ENCODE measurements at regions not wholly inside any gene's neighbourhood (a gene's known extent, or its start where the extent isn't known, plus 50 kb on each side); places are given as distances from the start of the nearest gene placed in this dataset.

DNA sequence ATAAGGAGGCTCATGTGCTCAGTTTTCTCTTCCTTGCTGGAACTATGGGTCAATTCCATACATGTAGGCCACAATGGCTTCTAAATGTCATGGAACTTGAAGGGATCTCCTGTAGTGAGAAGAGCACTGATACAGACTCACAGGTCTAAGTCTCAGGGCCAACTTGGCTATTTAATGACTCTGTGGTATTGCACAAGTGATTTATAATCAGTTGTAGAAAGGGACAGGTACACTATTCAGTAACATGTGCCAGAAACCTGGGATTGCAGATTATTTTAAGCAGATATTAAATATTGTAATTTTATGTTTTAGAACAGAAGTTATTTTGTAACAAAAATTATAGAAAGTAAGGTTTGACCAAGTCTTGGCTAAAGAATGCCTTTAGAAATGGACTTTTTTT lies 241.5 kb upstream of the PIK3R1 start:
- no peak for ATAC-seq (ENCODE audit: poor library complexity)
- H3K36me3 ChIP-seq (ENCODE audit: insufficient read depth, low read length), result no peaks in the 10 kb centered on the region
- POLR2A ChIA-PET, result no interaction called here
- no peaks in the 10 kb centered on the region for H3K27me3 ChIP-seq (ENCODE audit: control insufficient read depth in 1 of 2, insufficient read depth in 2 of 2, low read length in 2 of 2)
- Mint-ChIP-seq H3K9me3 (no peaks in the 10 kb centered on the region), H3K36me3 (ENCODE audit: low read depth) (no peaks in the 10 kb centered on the region), H3K27me3 (no peaks in the 10 kb centered on the region), H3K27ac (no peak overlapping the region), H3K4me1 (ENCODE audit: low read depth) (no peaks in the 10 kb centered on the region), H3K4me3 (no peak overlapping the region)
- CTCF ChIA-PET, result no interaction called here
- H3K27ac ChIP-seq (ENCODE audit: low read depth in 1 of 2, low read length in 2 of 2), result no peak overlapping the region
- no peak for DNase-seq
- intact Hi-C loops (cut with DNase I, micrococcal nuclease), result no loop called here
- no peaks in the 10 kb centered on the region for H3K4me1 ChIP-seq (ENCODE audit: insufficient read depth, low read length)
- no peaks in the 10 kb centered on the region for H3K9me3 ChIP-seq (ENCODE audit: control insufficient read depth in 1 of 2, insufficient read depth in 1 of 2, low read length in 2 of 2)
- TF ChIP-seq, protein P1, sequence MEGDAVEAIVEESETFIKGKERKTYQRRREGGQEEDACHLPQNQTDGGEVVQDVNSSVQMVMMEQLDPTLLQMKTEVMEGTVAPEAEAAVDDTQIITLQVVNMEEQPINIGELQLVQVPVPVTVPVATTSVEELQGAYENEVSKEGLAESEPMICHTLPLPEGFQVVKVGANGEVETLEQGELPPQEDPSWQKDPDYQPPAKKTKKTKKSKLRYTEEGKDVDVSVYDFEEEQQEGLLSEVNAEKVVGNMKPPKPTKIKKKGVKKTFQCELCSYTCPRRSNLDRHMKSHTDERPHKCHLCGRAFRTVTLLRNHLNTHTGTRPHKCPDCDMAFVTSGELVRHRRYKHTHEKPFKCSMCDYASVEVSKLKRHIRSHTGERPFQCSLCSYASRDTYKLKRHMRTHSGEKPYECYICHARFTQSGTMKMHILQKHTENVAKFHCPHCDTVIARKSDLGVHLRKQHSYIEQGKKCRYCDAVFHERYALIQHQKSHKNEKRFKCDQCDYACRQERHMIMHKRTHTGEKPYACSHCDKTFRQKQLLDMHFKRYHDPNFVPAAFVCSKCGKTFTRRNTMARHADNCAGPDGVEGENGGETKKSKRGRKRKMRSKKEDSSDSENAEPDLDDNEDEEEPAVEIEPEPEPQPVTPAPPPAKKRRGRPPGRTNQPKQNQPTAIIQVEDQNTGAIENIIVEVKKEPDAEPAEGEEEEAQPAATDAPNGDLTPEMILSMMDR (IDR thresholded peaks at IDR 0.05), result no peak
- H3K4me3 ChIP-seq (ENCODE audit: low read length), result no peak overlapping the region

DNA sequence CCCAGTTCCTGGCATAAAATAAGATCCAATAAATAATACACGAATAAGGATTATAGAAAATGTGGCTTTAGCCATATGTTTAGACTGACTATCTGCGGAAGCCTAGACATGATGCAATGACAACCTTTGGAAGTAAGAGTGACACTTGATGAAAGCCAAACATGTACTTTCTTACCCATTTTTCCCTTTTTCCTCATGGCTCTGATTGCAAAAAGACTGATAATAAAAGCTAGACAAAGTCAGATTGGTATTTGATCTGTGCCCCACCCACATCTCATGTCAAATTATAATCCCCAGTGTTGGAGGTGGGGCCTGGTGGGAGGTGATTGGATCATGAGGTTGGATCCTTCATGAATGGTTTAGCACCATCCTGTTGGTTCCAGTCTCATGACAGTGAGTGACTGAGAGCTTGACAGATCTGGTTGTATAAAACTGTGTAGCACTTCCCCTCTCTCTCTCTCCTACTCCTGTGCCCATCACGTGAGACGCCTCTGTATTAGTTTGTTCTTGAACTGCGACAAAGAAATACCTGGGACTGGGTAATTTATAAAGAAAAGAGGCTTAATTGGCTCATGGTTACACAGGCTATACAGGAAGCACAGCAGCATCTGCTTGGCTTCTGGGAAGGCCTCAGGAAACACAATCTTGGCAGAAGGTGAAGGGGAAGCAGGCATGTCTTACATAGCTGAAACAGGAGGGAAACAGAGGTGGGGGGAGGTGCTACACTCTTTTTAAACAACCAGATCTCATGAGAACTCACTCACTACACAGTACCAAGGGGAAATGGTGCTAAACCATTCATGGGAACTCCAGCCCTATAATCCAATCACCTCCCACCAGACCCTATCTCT lies 243.4 kb upstream of the PIK3R1 start:
- H3K27me3 Mint-ChIP-seq, result no peaks in the 10 kb centered on the region
- no peaks in the 10 kb centered on the region for H3K4me1 Mint-ChIP-seq (ENCODE audit: low read depth)
- no peaks in the 10 kb centered on the region for H3K9me3 Mint-ChIP-seq
- no peak overlapping the region for H3K27ac Mint-ChIP-seq
- Histone ChIP-seq H3K27ac (ENCODE audit: low read depth in 1 of 2, low read length in 2 of 2) (no peak overlapping the region), H3K4me1 (ENCODE audit: insufficient read depth, low read length) (no peaks in the 10 kb centered on the region), H3K27me3 (ENCODE audit: control insufficient read depth in 1 of 2, insufficient read depth in 2 of 2, low read length in 2 of 2) (no peaks in the 10 kb centered on the region), H3K9me3 (ENCODE audit: control insufficient read depth in 1 of 2, insufficient read depth in 1 of 2, low read length in 2 of 2) (no peaks in the 10 kb centered on the region), H3K36me3 (ENCODE audit: insufficient read depth, low read length) (no peaks in the 10 kb centered on the region), H3K4me3 (ENCODE audit: low read length) (no peak overlapping the region)
- no peak for ATAC-seq (ENCODE audit: poor library complexity)
- CTCF ChIA-PET, result no interaction called here
- H3K4me3 Mint-ChIP-seq, result no peak overlapping the region
- H3K36me3 Mint-ChIP-seq (ENCODE audit: low read depth), result no peaks in the 10 kb centered on the region
- POLR2A ChIA-PET, result no interaction called here
- TF ChIP-seq, protein P1 (IDR thresholded peaks at IDR 0.05), result no peak
- intact Hi-C loops (cut with DNase I, micrococcal nuclease), result no loop called here
- DNase-seq, result peak in 1 of 14 experiments; percentile 15

DNA sequence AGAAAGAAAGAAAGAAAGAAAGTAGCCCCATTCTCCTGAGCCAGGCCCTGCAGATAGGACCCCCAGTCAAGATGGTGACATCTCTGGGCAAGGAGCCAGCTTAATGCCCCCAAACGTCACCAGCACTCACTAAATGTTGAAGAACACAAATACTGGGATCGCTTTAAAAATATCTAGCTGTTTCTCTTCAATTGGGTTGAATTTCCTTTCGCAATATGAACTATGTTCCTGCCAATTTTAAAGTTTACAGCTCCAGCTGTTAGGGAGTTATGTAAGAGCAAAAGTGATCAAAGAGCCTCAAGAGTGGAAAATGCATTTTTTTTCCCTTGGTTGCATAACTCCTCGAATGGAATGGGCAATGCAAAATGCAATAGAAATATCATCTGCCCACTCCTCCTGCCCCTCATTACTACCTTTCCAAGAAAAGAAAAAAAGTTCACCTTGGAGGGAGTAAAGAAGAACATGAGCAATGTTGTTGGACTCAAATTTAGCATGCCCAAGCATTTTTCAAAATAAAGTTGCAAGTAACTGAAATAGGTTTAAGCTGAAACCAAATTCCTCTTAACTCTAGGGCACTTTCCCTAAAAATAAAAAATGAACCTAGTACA lies 244.2 kb upstream of the PIK3R1 start:
- ChIA-PET CTCF (no interaction called here), POLR2A (no interaction called here)
- Mint-ChIP-seq H3K4me3 (no peak overlapping the region), H3K4me1 (ENCODE audit: low read depth) (no peaks in the 10 kb centered on the region), H3K27me3 (no peaks in the 10 kb centered on the region), H3K27ac (no peak overlapping the region), H3K36me3 (ENCODE audit: low read depth) (no peaks in the 10 kb centered on the region), H3K9me3 (no peaks in the 10 kb centered on the region)
- no peaks in the 10 kb centered on the region for H3K4me1 ChIP-seq (ENCODE audit: insufficient read depth, low read length)
- TF ChIP-seq, protein P1 (IDR thresholded peaks at IDR 0.05), result no peak
- no peak overlapping the region for H3K27ac ChIP-seq (ENCODE audit: low read depth in 1 of 2, low read length in 2 of 2)
- no peaks in the 10 kb centered on the region for H3K36me3 ChIP-seq (ENCODE audit: insufficient read depth, low read length)
- DNase-seq, result no peak
- intact Hi-C loops (cut with DNase I, micrococcal nuclease), result no loop called here
- no peaks in the 10 kb centered on the region for H3K9me3 ChIP-seq (ENCODE audit: control insufficient read depth in 1 of 2, insufficient read depth in 1 of 2, low read length in 2 of 2)
- no peak for ATAC-seq (ENCODE audit: poor library complexity)
- no peak overlapping the region for H3K4me3 ChIP-seq (ENCODE audit: low read length)
- H3K27me3 ChIP-seq (ENCODE audit: control insufficient read depth in 1 of 2, insufficient read depth in 2 of 2, low read length in 2 of 2), result no peaks in the 10 kb centered on the region

Data from CD4-positive, alpha-beta T cell (primary cell).